ENCODE measurements at regions not wholly inside any gene's neighbourhood (a gene's known extent, or its start where the extent isn't known, plus 50 kb on each side); places are given as distances from the start of the nearest gene placed in this dataset.
"Not testable (repeated sequence)": the region's sequence is repeated elsewhere in the genome, so short reads cannot be mapped to it uniquely, and the experiment has no call there.

DNA sequence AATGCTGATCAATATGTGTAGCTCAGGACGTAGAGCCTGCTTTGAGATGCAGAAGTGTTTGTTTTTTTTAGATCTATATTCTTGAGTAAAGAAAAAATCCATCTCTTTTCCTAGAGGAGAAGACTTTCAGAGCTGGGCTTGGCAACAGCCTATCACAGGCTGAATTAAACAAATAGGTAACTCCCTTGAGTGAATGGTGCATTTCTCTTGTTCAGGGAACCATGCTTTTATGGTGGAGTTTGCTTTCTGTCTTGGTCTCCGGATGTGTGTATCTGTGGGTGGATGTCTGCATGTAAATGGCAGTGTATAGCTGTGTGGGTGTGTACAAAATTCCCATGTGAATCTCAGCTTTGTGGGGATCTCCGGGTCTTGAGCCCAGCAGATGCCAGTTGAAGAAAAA is 82.3 kb upstream of the KRTAP5-11 start:
- WGBS (ENCODE audit: low lambda C conversion rate) = 3% methylated on average over 2 of the region's 3 CpGs
- H3K4me2 ChIP-seq (ENCODE audit: low read depth, low read length); H3K4me3 ChIP-seq (replicated peaks in 1 of 3; ENCODE audit: insufficient read depth in 1 of 3, low read depth in 2 of 3, low read length in 3 of 3); BruUV-seq (replicated peaks); H3K79me2 ChIP-seq (ENCODE audit: insufficient read depth, low read length); H4K20me1 ChIP-seq (ENCODE audit: insufficient read depth, low read length); FAIRE-seq; intact Hi-C loops (cut with micrococcal nuclease; ENCODE audit: unreplicated experiment); H3K27me3 ChIP-seq (ENCODE audit: control insufficient read depth in 1 of 2, insufficient read depth in 2 of 2, low read length in 2 of 2); H3K9me3 ChIP-seq (ENCODE audit: low read length); H3K9ac ChIP-seq (ENCODE audit: insufficient read depth, low read depth, low read length); H2AFZ ChIP-seq (ENCODE audit: low read length); POLR2A ChIA-PET; H3K36me3 ChIP-seq (replicated peaks in 1 of 2; ENCODE audit: control insufficient read depth in 1 of 2, insufficient read depth in 2 of 2, low read length in 2 of 2); H3K27ac ChIP-seq (ENCODE audit: extremely low read length, insufficient read depth, low read length); ATAC-seq; CTCF ChIA-PET (ENCODE audit: low intra/inter-chr PET ratio, low total read pairs); H3K4me1 ChIP-seq (ENCODE audit: insufficient read depth, low read length); in situ Hi-C loops (cut with HindIII; ENCODE audit: extremely low pct_ligation_motif_present, low pct_unique_long_range_greater_than_20kb); DNase-seq (ENCODE audit: low spot score): not testable (repeated sequence)

DNA sequence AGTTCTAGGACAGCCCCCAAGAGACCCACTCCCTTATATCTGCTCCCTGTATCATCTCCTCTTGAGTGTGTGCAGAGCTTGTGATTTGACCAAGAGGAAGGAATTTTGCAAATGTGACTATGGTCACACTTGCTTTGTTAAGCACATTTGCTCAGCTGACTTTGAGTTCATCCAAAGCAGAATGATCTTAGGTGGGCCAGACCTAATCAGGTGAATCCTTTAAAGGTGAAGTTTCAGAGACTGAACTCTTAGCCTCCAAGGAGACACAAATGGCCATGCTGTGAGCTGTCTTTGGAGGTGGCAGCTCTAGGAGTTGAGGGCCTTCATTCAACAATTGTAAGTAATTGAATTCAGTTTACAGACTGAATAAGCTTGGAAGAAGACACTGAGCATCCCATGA is 115.4 kb upstream of the KRTAP5-11 start:
- intact Hi-C loops (cut with micrococcal nuclease; ENCODE audit: unreplicated experiment); H2AFZ ChIP-seq (ENCODE audit: low read length); H4K20me1 ChIP-seq (ENCODE audit: insufficient read depth, low read length); BruUV-seq (replicated peaks); H3K4me1 ChIP-seq (ENCODE audit: insufficient read depth, low read length); CTCF ChIA-PET (ENCODE audit: low intra/inter-chr PET ratio, low total read pairs); in situ Hi-C loops (cut with HindIII; ENCODE audit: extremely low pct_ligation_motif_present, low pct_unique_long_range_greater_than_20kb); H3K79me2 ChIP-seq (ENCODE audit: insufficient read depth, low read length); H3K4me2 ChIP-seq (ENCODE audit: low read depth, low read length); DNase-seq (ENCODE audit: low spot score); H3K9ac ChIP-seq (ENCODE audit: insufficient read depth, low read depth, low read length); H3K36me3 ChIP-seq (replicated peaks in 1 of 2; ENCODE audit: control insufficient read depth in 1 of 2, insufficient read depth in 2 of 2, low read length in 2 of 2); POLR2A ChIA-PET; H3K27me3 ChIP-seq (ENCODE audit: control insufficient read depth in 1 of 2, insufficient read depth in 2 of 2, low read length in 2 of 2); ATAC-seq; H3K9me3 ChIP-seq (ENCODE audit: low read length); FAIRE-seq; H3K27ac ChIP-seq (ENCODE audit: extremely low read length, insufficient read depth, low read length); H3K4me3 ChIP-seq (replicated peaks in 1 of 3; ENCODE audit: insufficient read depth in 1 of 3, low read depth in 2 of 3, low read length in 3 of 3): not testable (repeated sequence)

DNA sequence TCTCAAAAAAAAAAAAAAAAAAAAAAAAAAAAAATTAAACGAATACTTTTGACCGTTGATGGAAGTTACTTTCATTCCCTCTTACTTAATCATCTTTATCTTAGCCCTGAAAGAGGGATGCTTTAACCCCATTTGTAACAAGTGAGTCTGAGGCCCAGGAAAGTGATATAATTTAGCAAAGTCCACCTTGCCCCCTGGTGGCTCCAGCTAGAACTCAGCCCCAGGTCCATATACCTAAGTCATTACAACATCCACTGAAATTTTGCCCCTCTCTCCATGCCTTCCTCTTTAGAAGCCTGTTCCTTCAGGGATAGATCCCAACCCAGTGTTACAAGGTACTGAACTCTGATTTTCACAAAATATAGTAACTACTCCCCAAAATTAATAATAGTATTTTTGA is 116.3 kb upstream of the KRTAP5-11 start:
- CTCF ChIA-PET (ENCODE audit: low intra/inter-chr PET ratio, low total read pairs); FAIRE-seq; BruUV-seq (replicated peaks): not testable (repeated sequence)

More for the DNA sequence above, 116.3 kb upstream of the KRTAP5-11 start:
- H3K9me3 ChIP-seq (ENCODE audit: low read length); H2AFZ ChIP-seq (ENCODE audit: low read length); H3K9ac ChIP-seq (ENCODE audit: insufficient read depth, low read depth, low read length); H3K4me2 ChIP-seq (ENCODE audit: low read depth, low read length); POLR2A ChIA-PET; intact Hi-C loops (cut with micrococcal nuclease; ENCODE audit: unreplicated experiment); H3K36me3 ChIP-seq (replicated peaks in 1 of 2; ENCODE audit: control insufficient read depth in 1 of 2, insufficient read depth in 2 of 2, low read length in 2 of 2); H3K4me3 ChIP-seq (replicated peaks in 1 of 3; ENCODE audit: insufficient read depth in 1 of 3, low read depth in 2 of 3, low read length in 3 of 3); H3K27ac ChIP-seq (ENCODE audit: extremely low read length, insufficient read depth, low read length); in situ Hi-C loops (cut with HindIII; ENCODE audit: extremely low pct_ligation_motif_present, low pct_unique_long_range_greater_than_20kb); ATAC-seq; H3K4me1 ChIP-seq (ENCODE audit: insufficient read depth, low read length); H3K27me3 ChIP-seq (ENCODE audit: control insufficient read depth in 1 of 2, insufficient read depth in 2 of 2, low read length in 2 of 2); H3K79me2 ChIP-seq (ENCODE audit: insufficient read depth, low read length); H4K20me1 ChIP-seq (ENCODE audit: insufficient read depth, low read length): not testable (repeated sequence)
- TF ChIP-seq, protein P1, sequence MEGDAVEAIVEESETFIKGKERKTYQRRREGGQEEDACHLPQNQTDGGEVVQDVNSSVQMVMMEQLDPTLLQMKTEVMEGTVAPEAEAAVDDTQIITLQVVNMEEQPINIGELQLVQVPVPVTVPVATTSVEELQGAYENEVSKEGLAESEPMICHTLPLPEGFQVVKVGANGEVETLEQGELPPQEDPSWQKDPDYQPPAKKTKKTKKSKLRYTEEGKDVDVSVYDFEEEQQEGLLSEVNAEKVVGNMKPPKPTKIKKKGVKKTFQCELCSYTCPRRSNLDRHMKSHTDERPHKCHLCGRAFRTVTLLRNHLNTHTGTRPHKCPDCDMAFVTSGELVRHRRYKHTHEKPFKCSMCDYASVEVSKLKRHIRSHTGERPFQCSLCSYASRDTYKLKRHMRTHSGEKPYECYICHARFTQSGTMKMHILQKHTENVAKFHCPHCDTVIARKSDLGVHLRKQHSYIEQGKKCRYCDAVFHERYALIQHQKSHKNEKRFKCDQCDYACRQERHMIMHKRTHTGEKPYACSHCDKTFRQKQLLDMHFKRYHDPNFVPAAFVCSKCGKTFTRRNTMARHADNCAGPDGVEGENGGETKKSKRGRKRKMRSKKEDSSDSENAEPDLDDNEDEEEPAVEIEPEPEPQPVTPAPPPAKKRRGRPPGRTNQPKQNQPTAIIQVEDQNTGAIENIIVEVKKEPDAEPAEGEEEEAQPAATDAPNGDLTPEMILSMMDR (CRISPR knock-in tag; IDR thresholded peaks at IDR 0.05) = peak; percentile 28; the same call in 1 of the 2 replicates
- TF ChIP-seq STAG1 (CRISPR knock-in tag; IDR thresholded peaks at IDR 0.05) = peak; percentile 33
- DNase-seq (ENCODE audit: low spot score) = peak; percentile 10
- WGBS (ENCODE audit: low lambda C conversion rate) = 40% methylated on average over 2 of the region's 2 CpGs

Measured in HepG2 (cell line).